A673 (cell line): ENCODE measurements at regions not wholly inside any gene's neighbourhood (a gene's known extent, or its start where the extent isn't known, plus 50 kb on each side); places are given as distances from the start of the nearest gene placed in this dataset.

Experiments
- BruUV-seq: library from RNA; stranded (reverse); fragments of 400-500 nt; replicated peaks from 2 replicates; lab custom pipeline; 2021; lab: Mats Ljungman, UMichigan
- CTCF ChIA-PET: fragments of 300-600 bp; sonication (Branson Sonifier 250); formaldehyde crosslinking; loops from one replicate; lab custom pipeline; 2022; ENCODE audit warnings: antibody characterized with exemption; lab: Charles Lee
- POLR2A ChIA-PET: fragments of 300-600 bp; sonication (Branson Sonifier 250); formaldehyde crosslinking; loops from one replicate; lab custom pipeline; 2022; ENCODE audit warnings: antibody characterized with exemption; ENCODE audit not compliant: low non-redundant PET; lab: Charles Lee
- DNase-seq: peaks from one replicate; pipeline ENCODE4 v3.0.0-alpha.2; 2015; ENCODE audit warnings: low spot score
- H3K27ac ChIP-seq: fragments of 200-600 bp; sonication (generic); 2 replicates; pipeline ENCODE4 v1.5.1; 2016; ENCODE audit warnings: mixed run types, low read depth, mild to moderate bottlenecking, mixed read lengths, antibody characterized with exemption, low read length; ENCODE audit not compliant: poor library complexity, severe bottlenecking
- H3K27me3 ChIP-seq: fragments of 200-600 bp; sonication (generic); replicated peaks from 2 replicates; pipeline ENCODE4 v1.6.1; 2017; ENCODE audit warnings: mixed run types, low read depth, mild to moderate bottlenecking, mixed read lengths, antibody characterized with exemption, low read length; ENCODE audit not compliant: insufficient read depth, poor library complexity
- H3K36me3 ChIP-seq: fragments of 200-600 bp; sonication (generic); 2 replicates; pipeline ENCODE4 v1.6.1; 2016; ENCODE audit warnings: mixed run types, mild to moderate bottlenecking, mixed read lengths, antibody characterized with exemption, low read length; ENCODE audit not compliant: insufficient read depth, poor library complexity, severe bottlenecking
- H3K4me1 ChIP-seq: fragments of 200-600 bp; sonication (generic); 2 replicates; pipeline ENCODE4 v1.6.1; 2017; ENCODE audit warnings: mixed run types, mild to moderate bottlenecking, mixed read lengths, antibody characterized with exemption, low read length; ENCODE audit not compliant: insufficient read depth, poor library complexity, severe bottlenecking
- H3K4me3 ChIP-seq: fragments of 200-600 bp; sonication (generic); 2 replicates; pipeline ENCODE4 v1.5.1; 2016; ENCODE audit warnings: low read depth, mixed run types, mild to moderate bottlenecking, mixed read lengths, low read length; ENCODE audit not compliant: poor library complexity, severe bottlenecking
- H3K9me3 ChIP-seq: fragments of 200-600 bp; sonication (generic); 2 replicates; pipeline ENCODE4 v1.6.1; 2016; ENCODE audit warnings: mixed run types, low read depth, mild to moderate bottlenecking, mixed read lengths, antibody characterized with exemption, low read length; ENCODE audit not compliant: poor library complexity, severe bottlenecking
- CTCF ChIP-seq: fragments of 300-800, 200-600 bp; sonication (generic); conservative IDR thresholded peaks from 2 replicates; pipeline ENCODE4 v1.5.1; 2017; ENCODE audit warnings: low read depth, mild to moderate bottlenecking, antibody characterized with exemption, low read length, moderate library complexity, mixed read lengths
- EZH2 ChIP-seq: fragments of 200-600 bp; sonication (generic); IDR thresholded peaks from 2 replicates; pipeline ENCODE4 v1.6.1; 2017; ENCODE audit warnings: borderline replicate concordance, low read depth, mild to moderate bottlenecking, mixed read lengths, antibody characterized with exemption, low read length; ENCODE audit not compliant: poor library complexity, severe bottlenecking
- intact Hi-C: fragments of 100-400 bp; cut with micrococcal nuclease; formaldehyde crosslinking; loops from one replicate; pipeline ENCODE4 v1.10.0; 2022; ENCODE audit not compliant: unreplicated experiment

GRCh38 chr1:4430406-4431365, 223.7 kb upstream of the AJAP1 start:
- Histone ChIP-seq H3K9me3 (no peaks in the 10 kb centered on the region), H3K27ac (no peak overlapping the region), H3K4me3 (no peak overlapping the region), H3K4me1 (peaks cover 11% of the 10 kb centered on the region), H3K27me3 (no peaks in the 10 kb centered on the region), H3K36me3 (no peaks in the 10 kb centered on the region)
- intact Hi-C loops = no loop called here
- CTCF ChIA-PET = no interaction called here
- BruUV-seq = no TSS peak
- POLR2A ChIA-PET = no interaction called here
- no peak for DNase-seq
- TF ChIP-seq CTCF (no peak), EZH2 (no peak)

DNA sequence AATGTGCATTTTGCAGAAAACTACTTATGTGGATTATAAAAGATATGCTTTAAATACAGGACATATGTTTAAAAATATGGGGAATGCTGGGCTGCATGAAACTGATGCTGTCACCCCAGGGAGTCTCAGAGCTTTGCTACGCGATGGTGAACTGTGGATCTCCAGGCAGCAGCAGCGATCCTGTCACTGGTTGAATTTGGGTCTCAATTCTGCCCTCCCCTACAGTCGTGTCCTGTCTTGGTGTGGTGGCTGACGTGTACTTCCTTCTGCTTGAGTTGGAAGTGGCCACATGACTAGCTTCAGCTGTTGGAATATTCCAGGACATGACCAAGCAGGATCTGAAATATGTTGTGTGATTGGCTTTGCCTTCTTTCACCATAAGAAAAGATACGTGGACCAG, 222.9 kb upstream of the AJAP1 start:
- Histone ChIP-seq H3K9me3 (no peaks in the 10 kb centered on the region), H3K4me1 (peaks cover 11% of the 10 kb centered on the region), H3K36me3 (no peaks in the 10 kb centered on the region), H3K27me3 (no peaks in the 10 kb centered on the region), H3K27ac (no peak overlapping the region), H3K4me3 (no peak overlapping the region)
- intact Hi-C loops = no loop called here
- BruUV-seq = no TSS peak
- POLR2A ChIA-PET = no interaction called here
- TF ChIP-seq CTCF = no peak
- TF ChIP-seq EZH2 = no peak
- CTCF ChIA-PET = no interaction called here
- no peak for DNase-seq

DNA sequence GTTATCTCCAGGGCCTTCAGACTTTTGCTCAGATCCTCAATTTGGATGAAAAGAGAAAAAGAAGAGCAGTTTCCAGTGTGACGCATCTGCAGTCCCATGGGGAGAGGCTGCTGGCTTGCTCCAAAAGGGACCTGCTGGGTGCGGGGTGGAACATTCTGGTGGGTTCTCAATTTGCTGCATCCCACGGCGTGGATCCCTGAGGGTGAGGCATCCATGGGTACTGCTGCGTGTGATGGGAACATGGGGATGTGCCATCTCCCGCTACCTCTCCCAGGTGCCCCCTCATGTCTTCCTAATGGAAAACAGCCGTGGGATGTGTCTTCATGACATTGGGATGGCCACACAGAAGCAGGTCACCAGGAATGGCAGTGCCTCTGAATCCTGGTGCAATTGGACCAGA, 221.3 kb upstream of the AJAP1 start:
- no peak for TF ChIP-seq CTCF
- TF ChIP-seq EZH2 = no peak
- BruUV-seq = no TSS peak
- H3K9me3 ChIP-seq = no peaks in the 10 kb centered on the region
- DNase-seq = no peak
- H3K4me1 ChIP-seq = peaks cover 11% of the 10 kb centered on the region
- intact Hi-C loops = no loop called here
- H3K27ac ChIP-seq = no peak overlapping the region
- CTCF ChIA-PET = no interaction called here
- no peaks in the 10 kb centered on the region for H3K36me3 ChIP-seq
- no peak overlapping the region for H3K4me3 ChIP-seq
- POLR2A ChIA-PET = no interaction called here
- H3K27me3 ChIP-seq = no peaks in the 10 kb centered on the region
